Smooth muscle cell (in vitro differentiated cells): ENCODE measurements at regions not wholly inside any gene's neighbourhood (a gene's known extent, or its start where the extent isn't known, plus 50 kb on each side); places are given as distances from the start of the nearest gene placed in this dataset.

Source experiments
- DNase-seq: peaks from one replicate; lab custom pipeline; 2025; ENCODE audit not compliant: unreplicated experiment; lab: John Stamatoyannopoulos, UW
- H2AFZ ChIP-seq: fragments of 200-600 bp; sonication (generic); 2 replicates; pipeline ENCODE4 v1.6.0; 2016; ENCODE audit warnings: antibody characterized with exemption, low read depth, mild to moderate bottlenecking
- H3F3A ChIP-seq: fragments of 200-600 bp; sonication (generic); 2 replicates; pipeline ENCODE4 v1.6.0; 2017; ENCODE audit warnings: antibody characterized with exemption, low read depth
- H3K27ac ChIP-seq: fragments of 200-600 bp; sonication (generic); 2 replicates; pipeline ENCODE4 v1.5.1; 2016; ENCODE audit warnings: low read depth, mild to moderate bottlenecking
- H3K27me3 ChIP-seq: fragments of 200-600 bp; sonication (generic); 2 replicates; pipeline ENCODE4 v1.6.1; 2016; ENCODE audit warnings: low read depth, mild to moderate bottlenecking
- H3K36me3 ChIP-seq: fragments of 200-600 bp; sonication (generic); 2 replicates; pipeline ENCODE4 v1.5.1; 2016; ENCODE audit warnings: low read depth
- H3K4me1 ChIP-seq: fragments of 200-600 bp; sonication (generic); 2 replicates; pipeline ENCODE4 v1.5.1; 2016; ENCODE audit warnings: low read depth
- H3K4me2 ChIP-seq: fragments of 200-600 bp; sonication (generic); 2 replicates; pipeline ENCODE4 v1.6.0; 2016; ENCODE audit warnings: mild to moderate bottlenecking
- H3K4me3 ChIP-seq: fragments of 200-600 bp; sonication (generic); 2 replicates; pipeline ENCODE4 v1.5.1; 2016; ENCODE audit warnings: mild to moderate bottlenecking
- H3K79me2 ChIP-seq: fragments of 200-600 bp; sonication (generic); 2 replicates; pipeline ENCODE4 v1.6.0; 2016; ENCODE audit warnings: low read depth, mild to moderate bottlenecking
- H3K9ac ChIP-seq: fragments of 200-600 bp; sonication (generic); 2 replicates; pipeline ENCODE4 v1.6.0; 2016; ENCODE audit warnings: low read depth
- H3K9me3 ChIP-seq: fragments of 200-600 bp; sonication (generic); replicated peaks from 2 replicates; pipeline ENCODE4 v1.5.1; 2016; ENCODE audit warnings: low read depth
- H4K20me1 ChIP-seq: fragments of 200-600 bp; sonication (generic); 2 replicates; pipeline ENCODE4 v1.6.0; 2016; ENCODE audit warnings: low read depth
- WGBS: methylation state at CpG from one replicate; pipeline ENCODE4 v1.1.7; 2016; ENCODE audit warnings: low lambda C conversion rate; 5-methylcytosine and 5-hydroxymethylcytosine counted together
- TF ChIP-seq, protein P1 (sequence below): fragments of 200-600 bp; sonication (generic); IDR thresholded peaks from 2 replicates; pipeline ENCODE4 v1.5.1; 2017; ENCODE audit warnings: borderline replicate concordance, mild to moderate bottlenecking, antibody characterized with exemption; ENCODE audit not compliant: insufficient read depth, poor library complexity, severe bottlenecking

DNA sequence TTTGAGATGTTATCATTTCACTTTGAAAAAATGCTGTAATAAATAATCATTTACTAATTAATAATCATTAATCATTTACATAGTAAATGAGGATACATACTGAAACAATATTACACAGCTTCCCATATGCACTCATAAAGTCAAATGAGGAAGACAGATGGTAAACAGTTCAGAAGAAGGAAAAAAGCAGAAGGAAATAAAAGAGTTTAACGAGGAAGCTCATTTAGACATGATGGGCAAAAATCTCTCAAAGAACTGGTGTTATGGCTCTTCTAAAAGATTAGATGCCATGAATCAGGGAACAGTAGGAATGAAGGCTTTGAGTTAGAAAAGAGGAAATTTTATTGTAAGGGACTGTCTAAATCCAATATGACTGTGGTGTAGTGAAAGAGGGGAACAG lies 347.6 kb downstream of the PTPRC start:
- no peaks in the 10 kb centered on the region for H3K9me3 ChIP-seq
- TF ChIP-seq, protein P1, sequence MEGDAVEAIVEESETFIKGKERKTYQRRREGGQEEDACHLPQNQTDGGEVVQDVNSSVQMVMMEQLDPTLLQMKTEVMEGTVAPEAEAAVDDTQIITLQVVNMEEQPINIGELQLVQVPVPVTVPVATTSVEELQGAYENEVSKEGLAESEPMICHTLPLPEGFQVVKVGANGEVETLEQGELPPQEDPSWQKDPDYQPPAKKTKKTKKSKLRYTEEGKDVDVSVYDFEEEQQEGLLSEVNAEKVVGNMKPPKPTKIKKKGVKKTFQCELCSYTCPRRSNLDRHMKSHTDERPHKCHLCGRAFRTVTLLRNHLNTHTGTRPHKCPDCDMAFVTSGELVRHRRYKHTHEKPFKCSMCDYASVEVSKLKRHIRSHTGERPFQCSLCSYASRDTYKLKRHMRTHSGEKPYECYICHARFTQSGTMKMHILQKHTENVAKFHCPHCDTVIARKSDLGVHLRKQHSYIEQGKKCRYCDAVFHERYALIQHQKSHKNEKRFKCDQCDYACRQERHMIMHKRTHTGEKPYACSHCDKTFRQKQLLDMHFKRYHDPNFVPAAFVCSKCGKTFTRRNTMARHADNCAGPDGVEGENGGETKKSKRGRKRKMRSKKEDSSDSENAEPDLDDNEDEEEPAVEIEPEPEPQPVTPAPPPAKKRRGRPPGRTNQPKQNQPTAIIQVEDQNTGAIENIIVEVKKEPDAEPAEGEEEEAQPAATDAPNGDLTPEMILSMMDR = no peak

GRCh38 chr1:199002661-199003060 lies 363.8 kb downstream of the PTPRC start:
- H3K27me3 ChIP-seq = no peaks in the 10 kb centered on the region
- H3K4me3 ChIP-seq = no peak overlapping the region
- H3K9ac ChIP-seq = no peak overlapping the region
- TF ChIP-seq, protein P1 = no peak
- H3K4me1 ChIP-seq = no peaks in the 10 kb centered on the region
- H3K27ac ChIP-seq = no peak overlapping the region
- no peaks in the 10 kb centered on the region for H3K79me2 ChIP-seq
- H3F3A ChIP-seq = no peaks in the 10 kb centered on the region
- H3K36me3 ChIP-seq = no peaks in the 10 kb centered on the region
- H3K4me2 ChIP-seq = no peak overlapping the region
- no peaks in the 10 kb centered on the region for H4K20me1 ChIP-seq
- H2AFZ ChIP-seq = peak overlapping the region; percentile 34
- no peaks in the 10 kb centered on the region for H3K9me3 ChIP-seq
- DNase-seq = no peak

More for the DNA sequence above, 347.6 kb downstream of the PTPRC start:
- no peak overlapping the region for H3K4me3 ChIP-seq
- H3F3A ChIP-seq = no peaks in the 10 kb centered on the region
- H3K79me2 ChIP-seq = no peaks in the 10 kb centered on the region
- H3K27me3 ChIP-seq = no peaks in the 10 kb centered on the region
- H4K20me1 ChIP-seq = no peaks in the 10 kb centered on the region
- no peak overlapping the region for H3K9ac ChIP-seq
- H2AFZ ChIP-seq = no peak overlapping the region
- H3K27ac ChIP-seq = no peak overlapping the region
- 76% methylated on average over 1 of the region's 1 CpG for WGBS
- DNase-seq = no peak
- no peaks in the 10 kb centered on the region for H3K36me3 ChIP-seq
- H3K4me1 ChIP-seq = no peaks in the 10 kb centered on the region
- no peak overlapping the region for H3K4me2 ChIP-seq

DNA sequence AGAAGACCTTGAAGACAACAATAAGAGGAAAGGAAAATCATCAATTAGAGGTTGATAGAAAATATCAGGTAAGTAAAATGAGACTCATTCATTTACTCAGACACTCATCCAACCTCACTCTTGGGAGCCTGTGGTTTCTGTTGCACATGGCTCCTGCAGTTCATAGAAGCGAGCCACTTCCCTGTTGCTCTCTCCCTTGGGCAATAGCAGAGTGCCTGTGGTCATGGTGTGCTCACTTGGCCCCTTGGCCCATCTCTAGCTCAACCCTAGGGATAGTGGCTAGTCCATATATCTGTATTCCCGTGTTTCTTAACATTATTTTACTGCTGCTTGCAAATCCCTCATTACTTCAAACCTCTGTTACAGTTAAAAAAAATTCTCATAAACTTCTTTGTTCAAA lies 368.6 kb downstream of the PTPRC start:
- 83% methylated on average over 2 of the region's 2 CpGs for WGBS
- no peaks in the 10 kb centered on the region for H3K36me3 ChIP-seq
- no peak overlapping the region for H3K4me2 ChIP-seq
- H2AFZ ChIP-seq = no peak overlapping the region
- no peak overlapping the region for H3K27ac ChIP-seq
- peaks cover 5% of the 10 kb centered on the region for H3K4me1 ChIP-seq
- H3K79me2 ChIP-seq = no peaks in the 10 kb centered on the region
- no peak overlapping the region for H3K4me3 ChIP-seq
- H3K27me3 ChIP-seq = no peaks in the 10 kb centered on the region
- TF ChIP-seq, protein P1 = no peak
- no peak for DNase-seq
- no peaks in the 10 kb centered on the region for H3K9me3 ChIP-seq
- no peaks in the 10 kb centered on the region for H3F3A ChIP-seq
- no peak overlapping the region for H3K9ac ChIP-seq
- no peaks in the 10 kb centered on the region for H4K20me1 ChIP-seq

DNA sequence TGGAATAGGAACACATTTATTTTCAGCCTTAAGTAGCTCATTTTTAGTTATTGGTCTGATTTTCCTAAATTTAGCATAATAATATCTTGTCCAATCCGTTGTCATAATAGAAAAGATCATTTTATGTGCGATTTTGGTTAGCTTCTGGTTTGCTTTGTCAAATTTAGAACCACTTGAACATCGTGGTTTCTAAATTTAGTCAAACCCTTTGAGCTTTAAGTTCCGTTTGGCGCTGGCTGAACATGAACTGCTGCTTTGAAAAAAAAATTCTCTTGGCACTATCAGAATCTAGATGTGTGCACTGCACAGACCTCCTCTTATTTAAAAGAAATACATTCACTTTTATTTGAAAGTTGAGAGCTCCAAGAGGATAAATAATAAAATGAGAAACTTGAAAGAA lies 370.6 kb downstream of the PTPRC start:
- H3K36me3 ChIP-seq = no peaks in the 10 kb centered on the region
- no peak for DNase-seq
- H3K4me2 ChIP-seq = no peak overlapping the region
- WGBS = 75% methylated on average over 5 of the region's 5 CpGs
- H3K4me3 ChIP-seq = no peak overlapping the region
- no peaks in the 10 kb centered on the region for H3K27me3 ChIP-seq
- TF ChIP-seq, protein P1 = no peak
- no peaks in the 10 kb centered on the region for H4K20me1 ChIP-seq
- H3F3A ChIP-seq = no peaks in the 10 kb centered on the region
- no peak overlapping the region for H3K27ac ChIP-seq
- peaks cover 5% of the 10 kb centered on the region for H3K4me1 ChIP-seq
- H2AFZ ChIP-seq = peak overlapping the region; percentile 31
- H3K9ac ChIP-seq = no peak overlapping the region
- no peaks in the 10 kb centered on the region for H3K9me3 ChIP-seq
- H3K79me2 ChIP-seq = no peaks in the 10 kb centered on the region
